ENCODE measurements at regions not wholly inside any gene's neighbourhood (a gene's known extent, or its start where the extent isn't known, plus 50 kb on each side); places are given as distances from the start of the nearest gene placed in this dataset.

GRCh38 chrX:750812-751211, 120.2 kb downstream of the SHOX start:
- TF ChIP-seq EZH2 (IDR thresholded peaks at IDR 0.05; ENCODE audit: insufficient read depth, poor library complexity, severe bottlenecking) (no peak), EZH2phosphoT487 (IDR thresholded peaks at IDR 0.05; ENCODE audit: insufficient read depth, low read depth) (no peak)
